Tibial nerve (tissue), 4 donors: ENCODE measurements at regions not wholly inside any gene's neighbourhood (a gene's known extent, or its start where the extent isn't known, plus 50 kb on each side); places are given as distances from the start of the nearest gene placed in this dataset.

Experiments
- EP300 ChIP-seq, 2 donors: sonication (generic); formaldehyde crosslinking; IDR thresholded peaks; one replicate each; pipeline ENCODE4 v1.6.1; 2017; ENCODE audit warnings: antibody characterized with exemption in 2 of 2, mild to moderate bottlenecking in 1 of 2
- POLR2A ChIP-seq, 2 donors: fragments of 450-650 bp; IDR thresholded peaks; one replicate each; pipeline ENCODE4 v1.6.1; 2017; ENCODE audit warnings: antibody characterized with exemption in 2 of 2, mild to moderate bottlenecking in 2 of 2, moderate library complexity in 2 of 2
- TF ChIP-seq, protein P1 (sequence below), 5 experiments: fragments of 200-600 bp in 3 of 5; fragments of 450-650 bp in 2 of 5; sonication (generic) in 3 of 5; IDR thresholded peaks; one replicate each; pipeline ENCODE4 v1.5.1; 2016 to 2019; ENCODE audit warnings: antibody characterized with exemption in 5 of 5, mild to moderate bottlenecking in 3 of 5, moderate library complexity in 2 of 5

DNA sequence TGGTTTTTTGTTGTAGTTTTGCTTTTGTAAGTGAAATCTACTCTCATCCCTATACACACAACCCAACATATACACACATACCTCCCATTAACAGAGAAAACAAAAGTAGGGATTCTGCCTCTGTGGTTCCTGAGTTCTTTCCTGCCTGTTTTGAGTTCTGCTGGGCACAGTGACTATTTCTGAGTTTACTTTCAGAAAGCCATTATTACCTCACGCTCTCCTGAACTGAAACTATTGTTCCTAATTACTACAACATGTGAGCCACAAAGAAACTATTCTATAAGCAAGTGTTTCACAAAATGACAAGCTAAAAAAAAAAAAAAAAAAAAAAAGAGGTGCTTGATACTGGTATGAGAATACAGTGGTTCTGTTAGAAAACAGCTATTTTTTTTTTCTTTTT, 110.9 kb downstream of the ALG10B start:
- no peak for TF ChIP-seq EP300 (IDR thresholded peaks at IDR 0.05)
- TF ChIP-seq, protein P1, sequence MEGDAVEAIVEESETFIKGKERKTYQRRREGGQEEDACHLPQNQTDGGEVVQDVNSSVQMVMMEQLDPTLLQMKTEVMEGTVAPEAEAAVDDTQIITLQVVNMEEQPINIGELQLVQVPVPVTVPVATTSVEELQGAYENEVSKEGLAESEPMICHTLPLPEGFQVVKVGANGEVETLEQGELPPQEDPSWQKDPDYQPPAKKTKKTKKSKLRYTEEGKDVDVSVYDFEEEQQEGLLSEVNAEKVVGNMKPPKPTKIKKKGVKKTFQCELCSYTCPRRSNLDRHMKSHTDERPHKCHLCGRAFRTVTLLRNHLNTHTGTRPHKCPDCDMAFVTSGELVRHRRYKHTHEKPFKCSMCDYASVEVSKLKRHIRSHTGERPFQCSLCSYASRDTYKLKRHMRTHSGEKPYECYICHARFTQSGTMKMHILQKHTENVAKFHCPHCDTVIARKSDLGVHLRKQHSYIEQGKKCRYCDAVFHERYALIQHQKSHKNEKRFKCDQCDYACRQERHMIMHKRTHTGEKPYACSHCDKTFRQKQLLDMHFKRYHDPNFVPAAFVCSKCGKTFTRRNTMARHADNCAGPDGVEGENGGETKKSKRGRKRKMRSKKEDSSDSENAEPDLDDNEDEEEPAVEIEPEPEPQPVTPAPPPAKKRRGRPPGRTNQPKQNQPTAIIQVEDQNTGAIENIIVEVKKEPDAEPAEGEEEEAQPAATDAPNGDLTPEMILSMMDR (IDR thresholded peaks at IDR 0.05), result no peak
- TF ChIP-seq POLR2A (IDR thresholded peaks at IDR 0.05), result no peak
